Endothelial cell of umbilical vein (primary cell): ENCODE measurements at regions not wholly inside any gene's neighbourhood (a gene's known extent, or its start where the extent isn't known, plus 50 kb on each side); places are given as distances from the start of the nearest gene placed in this dataset.

Experiments
- BruUV-seq: library from RNA; stranded (reverse); fragments of 400-500 nt; replicated peaks from 2 replicates; lab custom pipeline; 2021; lab: Mats Ljungman, UMichigan
- CTCF ChIA-PET: fragments of 300-600, 350-600 bp; sonication (Branson Sonifier 250); formaldehyde crosslinking; loops from one replicate; lab custom pipeline; 2021; ENCODE audit warnings: antibody characterized with exemption, inconsistent platforms; lab: Charles Lee
- POLR2A ChIA-PET: fragments of 300-600, 350-600 bp; sonication (Branson Sonifier 250); formaldehyde crosslinking; loops from one replicate; lab custom pipeline; 2021; ENCODE audit warnings: antibody characterized with exemption, inconsistent platforms; lab: Charles Lee
- DNase-seq: peaks from one replicate; pipeline ENCODE4 v3.0.0-alpha.2; 2011; ENCODE audit warnings: low read depth, low spot score
- FAIRE-seq: peaks from 2 replicates; lab custom pipeline; 2011; peaks lifted over from hg19 to GRCh38; lab: Jason Lieb, UNC
- H2AFZ ChIP-seq: 2 replicates; pipeline ENCODE4 v1.6.0; 2012; ENCODE audit warnings: low read depth, low read length, control low read depth, inconsistent platforms
- H3K27ac ChIP-seq: 2 replicates; pipeline ENCODE4 v1.5.1; 2011; ENCODE audit warnings: low read depth, mild to moderate bottlenecking, control low read depth, low read length, moderate library complexity; ENCODE audit not compliant: insufficient read depth
- H3K27me3 ChIP-seq, 2 experiments: 2 replicates each; pipeline versions ENCODE4 v1.6.0 to v1.6.1; 2011; ENCODE audit warnings: low read length in 2 of 2, mixed read lengths in 1 of 2; ENCODE audit not compliant: control insufficient read depth in 2 of 2, insufficient read depth in 2 of 2
- H3K36me3 ChIP-seq, 2 experiments: 2 replicates in 1 of 2; 3 replicates in 1 of 2; pipeline ENCODE4 v1.5.1; 2011; ENCODE audit warnings: low read length in 2 of 2, mild to moderate bottlenecking in 1 of 2, moderate library complexity in 1 of 2; ENCODE audit not compliant: control insufficient read depth in 2 of 2, insufficient read depth in 2 of 2; ENCODE audit errors: extremely low read depth in 1 of 2
- H3K4me1 ChIP-seq: 3 replicates; pipeline ENCODE4 v1.5.1; 2011; ENCODE audit warnings: mild to moderate bottlenecking, low read length; ENCODE audit not compliant: control insufficient read depth, insufficient read depth; ENCODE audit errors: extremely low read depth
- H3K4me2 ChIP-seq: 2 replicates; pipeline ENCODE4 v1.6.1; 2011; ENCODE audit warnings: low read length, control low read depth, mixed read lengths; ENCODE audit not compliant: insufficient read depth
- H3K4me3 ChIP-seq, 3 experiments: fragments of 200-600 bp in 1 of 3; sonication (generic), shearing (Covaris generic) in 1 of 3; replicated peaks in 1 of 3; 2 replicates each; pipeline ENCODE4 v1.5.1; 2011 to 2016; ENCODE audit warnings: control low read depth in 3 of 3, low read length in 3 of 3, mild to moderate bottlenecking in 2 of 3, inconsistent platforms in 1 of 3, low read depth in 1 of 3, moderate library complexity in 1 of 3; ENCODE audit not compliant: insufficient read depth in 1 of 3
- H3K79me2 ChIP-seq: 2 replicates; pipeline ENCODE4 v1.6.0; 2012; ENCODE audit warnings: low read length, inconsistent platforms; ENCODE audit not compliant: control insufficient read depth, insufficient read depth
- H3K9ac ChIP-seq: replicated peaks from 2 replicates; pipeline ENCODE3; 2011; ENCODE audit warnings: low read length, control low read depth; ENCODE audit not compliant: insufficient read depth; ENCODE audit errors: extremely low read depth
- H3K9me1 ChIP-seq: replicated peaks from 3 replicates; pipeline ENCODE4 v1.6.0; 2011; ENCODE audit warnings: mild to moderate bottlenecking, low read length; ENCODE audit not compliant: control insufficient read depth, insufficient read depth; ENCODE audit errors: extremely low read depth
- H3K9me3 ChIP-seq: replicated peaks from 2 replicates; pipeline ENCODE4 v1.5.1; 2012; ENCODE audit warnings: low read length, inconsistent platforms; ENCODE audit not compliant: control insufficient read depth, insufficient read depth
- H4K20me1 ChIP-seq: replicated peaks from 2 replicates; pipeline ENCODE3; 2011; ENCODE audit warnings: mild to moderate bottlenecking, low read length; ENCODE audit not compliant: control insufficient read depth, insufficient read depth; ENCODE audit errors: extremely low read depth
- EZH2 ChIP-seq: IDR thresholded peaks from 2 replicates; pipeline ENCODE4 v1.6.1; 2012; ENCODE audit warnings: borderline replicate concordance, low read depth, mild to moderate bottlenecking, moderate library complexity, low read length, inconsistent platforms; ENCODE audit not compliant: severe bottlenecking
- FOS ChIP-seq: IDR thresholded peaks from 2 replicates; pipeline ENCODE4 v1.6.1; 2011; ENCODE audit warnings: mild to moderate bottlenecking, low read length, moderate library complexity, borderline replicate concordance; ENCODE audit not compliant: insufficient read depth
- GATA2 ChIP-seq: IDR thresholded peaks from 2 replicates; pipeline ENCODE4 v1.7.0; 2011; ENCODE audit warnings: low read depth, mild to moderate bottlenecking, moderate library complexity, mixed read lengths, low read length; ENCODE audit not compliant: insufficient read length, insufficient read depth
- JUN ChIP-seq: IDR thresholded peaks from 2 replicates; pipeline ENCODE4 v1.6.1; 2011; ENCODE audit warnings: borderline replicate concordance, low read depth; ENCODE audit not compliant: insufficient read length, insufficient read depth
- MAX ChIP-seq: IDR thresholded peaks from 2 replicates; pipeline ENCODE4 v1.6.1; 2011; ENCODE audit not compliant: insufficient read depth, insufficient read length
- MYC ChIP-seq: IDR thresholded peaks from one replicate; pipeline ENCODE4 v1.6.1; 2011; ENCODE audit warnings: mild to moderate bottlenecking, low read depth, low read length
- POLR2A ChIP-seq: IDR thresholded peaks from 2 replicates; pipeline ENCODE4 v1.6.1; 2012; ENCODE audit warnings: low read depth, mild to moderate bottlenecking, control low read depth, low read length
- POLR2AphosphoS5 ChIP-seq: IDR thresholded peaks from 2 replicates; pipeline ENCODE4 v1.6.1; 2012; ENCODE audit warnings: low read depth, mild to moderate bottlenecking, control low read depth, low read length, moderate library complexity; ENCODE audit not compliant: insufficient read depth
- dilution Hi-C: fragments of 300-500 bp; cut with MboI; formaldehyde crosslinking; loops from one replicate; pipeline ENCODE4 v1.15.0; 2019; ENCODE audit warnings: low sequenced_read_pairs; ENCODE audit not compliant: extremely low pct_ligation_motif_present
- intact Hi-C: fragments of 100-400 bp; cut with micrococcal nuclease; formaldehyde crosslinking; loops from one replicate; pipeline ENCODE4 v1.10.0; 2022
- TF ChIP-seq, protein P1 (sequence below), 2 donors: IDR thresholded peaks; 1 replicate in 1 of 2; 2 replicates in 1 of 2; pipeline ENCODE4 v1.5.1; 2011; ENCODE audit warnings: low read length in 2 of 2, mild to moderate bottlenecking in 2 of 2, moderate library complexity in 2 of 2, control low read depth in 1 of 2, inconsistent platforms in 1 of 2, low read depth in 1 of 2; ENCODE audit not compliant: insufficient read depth in 1 of 2; ENCODE audit errors: extremely low read depth in 1 of 2

GRCh38 chr5:120907953-120908352, 443.9 kb downstream of the PRR16 start:
- no peak for TF ChIP-seq FOS
- no peak for TF ChIP-seq MAX
- TF ChIP-seq JUN, result no peak
- TF ChIP-seq, protein P1, sequence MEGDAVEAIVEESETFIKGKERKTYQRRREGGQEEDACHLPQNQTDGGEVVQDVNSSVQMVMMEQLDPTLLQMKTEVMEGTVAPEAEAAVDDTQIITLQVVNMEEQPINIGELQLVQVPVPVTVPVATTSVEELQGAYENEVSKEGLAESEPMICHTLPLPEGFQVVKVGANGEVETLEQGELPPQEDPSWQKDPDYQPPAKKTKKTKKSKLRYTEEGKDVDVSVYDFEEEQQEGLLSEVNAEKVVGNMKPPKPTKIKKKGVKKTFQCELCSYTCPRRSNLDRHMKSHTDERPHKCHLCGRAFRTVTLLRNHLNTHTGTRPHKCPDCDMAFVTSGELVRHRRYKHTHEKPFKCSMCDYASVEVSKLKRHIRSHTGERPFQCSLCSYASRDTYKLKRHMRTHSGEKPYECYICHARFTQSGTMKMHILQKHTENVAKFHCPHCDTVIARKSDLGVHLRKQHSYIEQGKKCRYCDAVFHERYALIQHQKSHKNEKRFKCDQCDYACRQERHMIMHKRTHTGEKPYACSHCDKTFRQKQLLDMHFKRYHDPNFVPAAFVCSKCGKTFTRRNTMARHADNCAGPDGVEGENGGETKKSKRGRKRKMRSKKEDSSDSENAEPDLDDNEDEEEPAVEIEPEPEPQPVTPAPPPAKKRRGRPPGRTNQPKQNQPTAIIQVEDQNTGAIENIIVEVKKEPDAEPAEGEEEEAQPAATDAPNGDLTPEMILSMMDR (IDR thresholded peaks at IDR 0.05; ENCODE audit: extremely low read depth in 1 of 2, insufficient read depth in 1 of 2, low read depth in 1 of 2, low read length in 2 of 2), result no peak
- no peak for TF ChIP-seq GATA2
- no peak for TF ChIP-seq POLR2AphosphoS5
- no peak for TF ChIP-seq MYC
- TF ChIP-seq EZH2, result no peak
- TF ChIP-seq POLR2A, result no peak
- Histone ChIP-seq H3K9ac (no peak overlapping the region), H3K4me1 (peaks cover 2% of the 10 kb centered on the region), H3K36me3 (no peaks in the 10 kb centered on the region), H3K4me3 (no peak overlapping the region), H3K9me3 (no peaks in the 10 kb centered on the region), H3K4me2 (no peak overlapping the region), H3K79me2 (no peaks in the 10 kb centered on the region), H4K20me1 (no peaks in the 10 kb centered on the region), H3K27me3 (no peaks in the 10 kb centered on the region), H3K27ac (no peak overlapping the region), H2AFZ (no peak overlapping the region), H3K9me1 (no peaks in the 10 kb centered on the region)
- ChIA-PET CTCF (interaction anchor here (1.2 kb wide), 2 partner anchors 10 to 16 kb away, joined by 4 read pairs; no protein-coding TSS in a partner anchor), POLR2A (no interaction called here)
- BruUV-seq, result no TSS peak
- intact Hi-C loops (no loop called here), dilution Hi-C loops (no loop called here)
- DNase-seq (no peak), FAIRE-seq (no peak)
